ENCODE measurements at regions not wholly inside any gene's neighbourhood (a gene's known extent, or its start where the extent isn't known, plus 50 kb on each side); places are given as distances from the start of the nearest gene placed in this dataset.

DNA sequence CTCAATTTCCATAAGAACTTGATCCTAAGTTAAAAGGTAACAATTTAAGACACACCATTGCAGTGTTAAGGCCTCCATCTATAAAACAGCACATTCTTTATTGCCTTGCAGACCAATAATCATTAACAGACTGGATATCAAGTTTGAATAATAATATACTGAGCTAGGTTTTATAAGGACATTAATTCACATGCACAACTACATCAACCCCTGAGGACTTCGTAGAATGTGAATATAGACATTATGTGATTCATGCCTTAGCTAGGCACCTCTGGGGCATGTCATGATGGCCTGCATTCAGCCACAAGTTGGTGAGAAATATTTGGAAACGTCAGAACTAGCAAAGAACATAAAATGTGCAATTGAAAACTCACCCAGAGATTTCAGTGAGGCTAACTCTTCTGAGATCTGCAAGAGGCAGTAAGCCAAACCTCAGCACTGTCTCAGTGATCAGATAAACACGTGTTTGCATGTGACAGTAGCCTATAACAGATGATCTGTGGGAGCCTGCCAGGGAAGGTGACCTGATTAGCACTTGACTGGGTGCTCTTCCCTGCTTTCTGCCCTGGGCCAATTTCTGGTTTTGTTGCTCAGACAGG, 492.2 kb downstream of the FLRT2 start:
- no peak for TF ChIP-seq TAF1 (IDR thresholded peaks at IDR 0.05; ENCODE audit: borderline replicate concordance, insufficient read depth, low read length)
- no peak for TF ChIP-seq POLR2AphosphoS5 (IDR thresholded peaks at IDR 0.05; ENCODE audit: low read depth, low read length)

Data from PFSK-1 (cell line).